HepG2 (cell line): ENCODE measurements at regions not wholly inside any gene's neighbourhood (a gene's known extent, or its start where the extent isn't known, plus 50 kb on each side); places are given as distances from the start of the nearest gene placed in this dataset.

Experiments used
- ATAC-seq: fragments of 200-7000 bp; cut with Tn5 transposase; 3 replicates; pipeline ENCODE4 v1.9.1; 2020; ENCODE audit warnings: mild to moderate bottlenecking, moderate library complexity
- BruUV-seq: library from RNA; stranded (reverse); fragments of 400-500 nt; replicated peaks from 2 replicates; lab custom pipeline; 2021; lab: Mats Ljungman, UMichigan
- CTCF ChIA-PET: fragments of 300-600 bp; formaldehyde crosslinking; extraction: SDS; loops from one replicate; lab custom pipeline; 2021; ENCODE audit warnings: low total read pairs, inconsistent platforms, low intra/inter-chr PET ratio; lab: Yijun Ruan, JAX
- POLR2A ChIA-PET: fragments of 350-600 bp; sonication (Branson Sonifier 250); formaldehyde crosslinking; loops from one replicate; lab custom pipeline; 2020; ENCODE audit warnings: antibody characterized with exemption, inconsistent platforms; lab: Yijun Ruan, JAX
- DNase-seq: peaks from one replicate; pipeline ENCODE4 v3.0.0-alpha.2; 2015; ENCODE audit warnings: low spot score
- FAIRE-seq: peaks from 3 replicates; lab custom pipeline; 2011; peaks lifted over from hg19 to GRCh38; lab: Jason Lieb, UNC
- H2AFZ ChIP-seq: one replicate; pipeline ENCODE4 v1.6.1; 2011; ENCODE audit warnings: low read length, inconsistent platforms
- H3K27ac ChIP-seq: fragments of 300-600 bp; 3 replicates; pipeline ENCODE4 v1.8.0; 2011; ENCODE audit warnings: mixed run types, mild to moderate bottlenecking, mixed read lengths, low read length, inconsistent platforms; ENCODE audit not compliant: insufficient read depth; ENCODE audit errors: extremely low read length
- H3K27me3 ChIP-seq, 2 experiments: fragments of 200-600 bp in 1 of 2; 2 replicates in 1 of 2; 3 replicates in 1 of 2; pipeline versions ENCODE4 v1.6.0 to v1.8.0; 2011; ENCODE audit warnings: low read length in 2 of 2, mild to moderate bottlenecking in 2 of 2, moderate library complexity in 2 of 2, inconsistent platforms in 1 of 2; ENCODE audit not compliant: insufficient read depth in 2 of 2, control insufficient read depth in 1 of 2
- H3K36me3 ChIP-seq, 2 experiments: fragments of 200-600 bp in 1 of 2; replicated peaks in 1 of 2; 2 replicates in 1 of 2; 3 replicates in 1 of 2; pipeline versions ENCODE4 v1.5.1 to v1.8.0; 2011; ENCODE audit warnings: low read length in 2 of 2, inconsistent platforms in 1 of 2; ENCODE audit not compliant: insufficient read depth in 2 of 2, control insufficient read depth in 1 of 2
- H3K4me1 ChIP-seq: 2 replicates; pipeline ENCODE4 v1.5.1; 2012; ENCODE audit warnings: low read length, inconsistent platforms; ENCODE audit not compliant: insufficient read depth
- H3K4me2 ChIP-seq: 2 replicates; pipeline ENCODE4 v1.6.0; 2011; ENCODE audit warnings: low read depth, low read length, inconsistent platforms
- H3K4me3 ChIP-seq, 3 experiments: fragments of 200-600 bp in 1 of 3; sonication (generic), shearing (Covaris generic) in 1 of 3; replicated peaks in 1 of 3; 2 replicates each; pipeline ENCODE4 v1.5.1; 2011 to 2016; ENCODE audit warnings: low read length in 3 of 3, inconsistent platforms in 2 of 3, low read depth in 2 of 3, mild to moderate bottlenecking in 2 of 3, control low read depth in 1 of 3, mixed read lengths in 1 of 3; ENCODE audit not compliant: insufficient read depth in 1 of 3
- H3K79me2 ChIP-seq: one replicate; pipeline ENCODE4 v1.6.1; 2011; ENCODE audit warnings: low read length, inconsistent platforms; ENCODE audit not compliant: insufficient read depth
- H3K9ac ChIP-seq: 2 replicates; pipeline ENCODE4 v1.6.0; 2011; ENCODE audit warnings: mild to moderate bottlenecking, low read depth, low read length, inconsistent platforms; ENCODE audit not compliant: insufficient read depth
- H3K9me3 ChIP-seq: 2 replicates; pipeline ENCODE4 v1.5.1; 2012; ENCODE audit warnings: mild to moderate bottlenecking, low read length
- H4K20me1 ChIP-seq: 2 replicates; pipeline ENCODE4 v1.6.0; 2011; ENCODE audit warnings: inconsistent platforms, mild to moderate bottlenecking, low read length, moderate library complexity; ENCODE audit not compliant: insufficient read depth
- ATF3 ChIP-seq: sonication (generic); formaldehyde crosslinking; IDR thresholded peaks from 2 replicates; pipeline ENCODE4 v1.4.0; 2020; ENCODE audit warnings: missing genetic modification reagents
- HNRNPL ChIP-seq: fragments of 200-400 bp; formaldehyde crosslinking; IDR thresholded peaks from 2 replicates; pipeline ENCODE4 v1.6.1; 2017; ENCODE audit warnings: mild to moderate bottlenecking, low read depth, low read length
- KLF16 ChIP-seq, 2 experiments: sonication (generic) in 1 of 2; formaldehyde crosslinking in 1 of 2; IDR thresholded peaks; 2 replicates each; pipeline versions ENCODE4 v1.6.1 to v1.8.0; 2016 to 2023; ENCODE audit warnings: missing genetic modification reagents in 2 of 2, missing compliant biosample characterization in 1 of 2
- MBD4 ChIP-seq: IDR thresholded peaks from 2 replicates; pipeline ENCODE4 v1.6.1; 2012; ENCODE audit warnings: low read length, inconsistent platforms, borderline replicate concordance
- NR1H2 ChIP-seq: sonication (generic); formaldehyde crosslinking; IDR thresholded peaks from 2 replicates; pipeline ENCODE4 v1.8.1; 2022; ENCODE audit warnings: low read depth, missing genetic modification reagents, borderline replicate concordance
- PITX1 ChIP-seq: sonication (generic); formaldehyde crosslinking; IDR thresholded peaks from 2 replicates; pipeline ENCODE4 v1.5.1; 2020; ENCODE audit warnings: mild to moderate bottlenecking, missing genetic modification reagents
- TEAD2 ChIP-seq: sonication (generic); formaldehyde crosslinking; IDR thresholded peaks from 2 replicates; pipeline ENCODE4 v1.9.0; 2021; ENCODE audit warnings: missing genetic modification reagents
- ZNF180 ChIP-seq: sonication (generic); formaldehyde crosslinking; IDR thresholded peaks from 2 replicates; pipeline ENCODE4 v1.4.0; 2020; ENCODE audit warnings: low read depth, missing genetic modification reagents, borderline replicate concordance
- ZNF234 ChIP-seq: sonication (generic); formaldehyde crosslinking; conservative IDR thresholded peaks from 2 replicates; pipeline ENCODE4 v1.5.1; 2020; ENCODE audit warnings: mild to moderate bottlenecking, missing genetic modification reagents
- ZNF343 ChIP-seq: sonication (generic); formaldehyde crosslinking; IDR thresholded peaks from 2 replicates; pipeline ENCODE4 v1.4.0; 2020; ENCODE audit warnings: mild to moderate bottlenecking, missing genetic modification reagents
- ZNF558 ChIP-seq: sonication (generic); formaldehyde crosslinking; IDR thresholded peaks from 2 replicates; pipeline ENCODE4 v1.9.0; 2022; ENCODE audit warnings: mild to moderate bottlenecking, missing genetic modification reagents, borderline replicate concordance
- ZNF629 ChIP-seq: sonication (generic); formaldehyde crosslinking; conservative IDR thresholded peaks from 2 replicates; pipeline ENCODE4 v1.5.0; 2020; ENCODE audit warnings: missing genetic modification reagents
- ZNF674 ChIP-seq: sonication (generic); formaldehyde crosslinking; IDR thresholded peaks from 2 replicates; pipeline ENCODE4 v1.5.0; 2020; ENCODE audit warnings: low read depth, mild to moderate bottlenecking, missing genetic modification reagents
- WGBS: methylation state at CpG from one replicate; pipeline ENCODE4 v1.1.6; 2017; ENCODE audit warnings: low lambda C conversion rate; 5-methylcytosine and 5-hydroxymethylcytosine counted together
- in situ Hi-C: cut with HindIII; loops from 2 replicates; pipeline ENCODE4 v1.10.0; 2017; ENCODE audit warnings: low pct_unique_long_range_greater_than_20kb; ENCODE audit not compliant: extremely low pct_ligation_motif_present
- intact Hi-C: fragments of 100-400 bp; cut with micrococcal nuclease; formaldehyde crosslinking; loops from one replicate; pipeline ENCODE4 v1.10.0; 2022; ENCODE audit not compliant: unreplicated experiment
- TF ChIP-seq, protein P1 (sequence below): sonication (generic); formaldehyde crosslinking; IDR thresholded peaks from 2 replicates; pipeline ENCODE4 v1.4.0; 2020; ENCODE audit warnings: mild to moderate bottlenecking, missing genetic modification reagents
- TF ChIP-seq, protein P2 (sequence below): sonication (generic); formaldehyde crosslinking; IDR thresholded peaks from 2 replicates; pipeline ENCODE4 v1.5.0; 2020; ENCODE audit warnings: mild to moderate bottlenecking, missing genetic modification reagents, moderate library complexity
- TF ChIP-seq, protein P3 (sequence below): sonication (generic); formaldehyde crosslinking; IDR thresholded peaks from 2 replicates; pipeline ENCODE4 v1.8.0; 2022; ENCODE audit warnings: mild to moderate bottlenecking, missing genetic modification reagents; ENCODE audit not compliant: insufficient replicate concordance

GRCh38 chr9:113724202-113724601 is 151.9 kb upstream of the ZNF618 start:
- in situ Hi-C loops (no loop called here), intact Hi-C loops (no loop called here)
- Histone ChIP-seq H3K4me3 (no peak overlapping the region), H3K9ac (no peak overlapping the region), H3K4me2 (no peak overlapping the region), H3K4me1 (no peaks in the 10 kb centered on the region), H3K9me3 (peaks cover 6% of the 10 kb centered on the region; the same call in 1 of the 2 replicates), H4K20me1 (no peaks in the 10 kb centered on the region), H2AFZ (no peak overlapping the region), H3K36me3 (no peaks in the 10 kb centered on the region), H3K79me2 (no peaks in the 10 kb centered on the region), H3K27me3 (peaks cover 0 to 6% of the 10 kb centered on the region in 2 experiments; a peak in 1 of 5 replicates), H3K27ac (no peak overlapping the region)
- ChIA-PET POLR2A (no interaction called here), CTCF (no interaction called here)
- no TSS peak for BruUV-seq
- TF ChIP-seq TEAD2 (CRISPR knock-in tag) (no peak), ZNF674 (CRISPR knock-in tag) (no peak), MBD4 (no peak), ZNF180 (CRISPR knock-in tag) (no peak), NR1H2 (no peak), ZNF343 (CRISPR knock-in tag) (no peak), ZNF629 (no peak), PITX1 (CRISPR knock-in tag) (no peak), KLF16 (CRISPR knock-in tag; IDR thresholded peaks at IDR 0.05) (no peak), ZNF234 (CRISPR knock-in tag) (no peak), ZNF558 (no peak), ATF3 (no peak), HNRNPL (no peak)
- TF ChIP-seq, protein P1, sequence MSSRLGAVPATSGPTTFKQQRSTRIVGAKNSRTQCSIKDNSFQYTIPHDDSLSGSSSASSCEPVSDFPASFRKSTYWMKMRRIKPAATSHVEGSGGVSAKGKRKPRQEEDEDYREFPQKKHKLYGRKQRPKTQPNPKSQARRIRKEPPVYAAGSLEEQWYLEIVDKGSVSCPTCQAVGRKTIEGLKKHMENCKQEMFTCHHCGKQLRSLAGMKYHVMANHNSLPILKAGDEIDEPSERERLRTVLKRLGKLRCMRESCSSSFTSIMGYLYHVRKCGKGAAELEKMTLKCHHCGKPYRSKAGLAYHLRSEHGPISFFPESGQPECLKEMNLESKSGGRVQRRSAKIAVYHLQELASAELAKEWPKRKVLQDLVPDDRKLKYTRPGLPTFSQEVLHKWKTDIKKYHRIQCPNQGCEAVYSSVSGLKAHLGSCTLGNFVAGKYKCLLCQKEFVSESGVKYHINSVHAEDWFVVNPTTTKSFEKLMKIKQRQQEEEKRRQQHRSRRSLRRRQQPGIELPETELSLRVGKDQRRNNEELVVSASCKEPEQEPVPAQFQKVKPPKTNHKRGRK: no peak
- TF ChIP-seq, protein P2, sequence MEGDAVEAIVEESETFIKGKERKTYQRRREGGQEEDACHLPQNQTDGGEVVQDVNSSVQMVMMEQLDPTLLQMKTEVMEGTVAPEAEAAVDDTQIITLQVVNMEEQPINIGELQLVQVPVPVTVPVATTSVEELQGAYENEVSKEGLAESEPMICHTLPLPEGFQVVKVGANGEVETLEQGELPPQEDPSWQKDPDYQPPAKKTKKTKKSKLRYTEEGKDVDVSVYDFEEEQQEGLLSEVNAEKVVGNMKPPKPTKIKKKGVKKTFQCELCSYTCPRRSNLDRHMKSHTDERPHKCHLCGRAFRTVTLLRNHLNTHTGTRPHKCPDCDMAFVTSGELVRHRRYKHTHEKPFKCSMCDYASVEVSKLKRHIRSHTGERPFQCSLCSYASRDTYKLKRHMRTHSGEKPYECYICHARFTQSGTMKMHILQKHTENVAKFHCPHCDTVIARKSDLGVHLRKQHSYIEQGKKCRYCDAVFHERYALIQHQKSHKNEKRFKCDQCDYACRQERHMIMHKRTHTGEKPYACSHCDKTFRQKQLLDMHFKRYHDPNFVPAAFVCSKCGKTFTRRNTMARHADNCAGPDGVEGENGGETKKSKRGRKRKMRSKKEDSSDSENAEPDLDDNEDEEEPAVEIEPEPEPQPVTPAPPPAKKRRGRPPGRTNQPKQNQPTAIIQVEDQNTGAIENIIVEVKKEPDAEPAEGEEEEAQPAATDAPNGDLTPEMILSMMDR: no peak
- TF ChIP-seq, protein P3, sequence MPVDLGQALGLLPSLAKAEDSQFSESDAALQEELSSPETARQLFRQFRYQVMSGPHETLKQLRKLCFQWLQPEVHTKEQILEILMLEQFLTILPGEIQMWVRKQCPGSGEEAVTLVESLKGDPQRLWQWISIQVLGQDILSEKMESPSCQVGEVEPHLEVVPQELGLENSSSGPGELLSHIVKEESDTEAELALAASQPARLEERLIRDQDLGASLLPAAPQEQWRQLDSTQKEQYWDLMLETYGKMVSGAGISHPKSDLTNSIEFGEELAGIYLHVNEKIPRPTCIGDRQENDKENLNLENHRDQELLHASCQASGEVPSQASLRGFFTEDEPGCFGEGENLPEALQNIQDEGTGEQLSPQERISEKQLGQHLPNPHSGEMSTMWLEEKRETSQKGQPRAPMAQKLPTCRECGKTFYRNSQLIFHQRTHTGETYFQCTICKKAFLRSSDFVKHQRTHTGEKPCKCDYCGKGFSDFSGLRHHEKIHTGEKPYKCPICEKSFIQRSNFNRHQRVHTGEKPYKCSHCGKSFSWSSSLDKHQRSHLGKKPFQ (CRISPR knock-in tag): no peak
- WGBS: 43% methylated on average over 5 of the region's 6 CpGs
- FAIRE-seq: no peak
- DNase-seq: no peak
- no peak for ATAC-seq
